OCI-LY1 (cell line): ENCODE measurements at regions not wholly inside any gene's neighbourhood (a gene's known extent, or its start where the extent isn't known, plus 50 kb on each side); places are given as distances from the start of the nearest gene placed in this dataset.

Experiments used
- EZH2 ChIP-seq: fragments of 200-600 bp; sonication (generic), shearing (Covaris generic); IDR thresholded peaks from 2 replicates; pipeline ENCODE4 v1.8.0; 2017; ENCODE audit warnings: borderline replicate concordance, mixed run types, mild to moderate bottlenecking, antibody characterized with exemption, low read length, moderate library complexity, mixed read lengths
- TF ChIP-seq, protein P1 (sequence below): fragments of 200-600 bp; sonication (generic), shearing (Covaris generic); IDR thresholded peaks from 2 replicates; pipeline ENCODE4 v1.5.1; 2017; ENCODE audit warnings: mild to moderate bottlenecking, antibody characterized with exemption, low read length, moderate library complexity, mixed read lengths

DNA sequence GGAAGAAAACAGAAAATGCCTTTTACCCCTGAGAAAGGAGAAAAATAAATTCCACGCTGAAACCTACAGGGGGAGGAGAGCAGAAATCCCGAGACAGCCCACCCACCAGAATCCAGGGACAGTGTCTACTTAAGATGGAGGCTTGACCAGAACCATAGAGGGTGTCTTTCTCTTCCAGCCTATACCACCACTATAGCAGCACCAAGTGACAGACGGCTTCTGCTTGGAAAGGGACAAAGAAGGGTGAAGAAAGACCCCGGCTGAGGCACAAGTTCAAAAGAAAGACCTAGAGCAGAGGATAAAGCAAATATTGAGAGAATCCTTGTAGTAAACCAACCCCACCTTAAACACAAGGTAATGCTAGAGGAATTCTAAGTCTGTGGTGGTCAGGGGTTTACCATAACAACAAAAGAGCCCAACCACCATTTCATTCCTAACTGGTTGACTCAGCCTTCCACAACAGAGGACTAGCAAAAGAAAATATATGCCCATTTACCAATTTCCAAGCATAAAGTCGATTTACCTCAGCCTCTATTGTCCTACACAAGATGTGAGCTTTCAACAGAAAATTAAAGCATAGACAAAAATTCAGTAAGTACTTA, 105.3 kb upstream of the FOXG1 start:
- TF ChIP-seq, protein P1, sequence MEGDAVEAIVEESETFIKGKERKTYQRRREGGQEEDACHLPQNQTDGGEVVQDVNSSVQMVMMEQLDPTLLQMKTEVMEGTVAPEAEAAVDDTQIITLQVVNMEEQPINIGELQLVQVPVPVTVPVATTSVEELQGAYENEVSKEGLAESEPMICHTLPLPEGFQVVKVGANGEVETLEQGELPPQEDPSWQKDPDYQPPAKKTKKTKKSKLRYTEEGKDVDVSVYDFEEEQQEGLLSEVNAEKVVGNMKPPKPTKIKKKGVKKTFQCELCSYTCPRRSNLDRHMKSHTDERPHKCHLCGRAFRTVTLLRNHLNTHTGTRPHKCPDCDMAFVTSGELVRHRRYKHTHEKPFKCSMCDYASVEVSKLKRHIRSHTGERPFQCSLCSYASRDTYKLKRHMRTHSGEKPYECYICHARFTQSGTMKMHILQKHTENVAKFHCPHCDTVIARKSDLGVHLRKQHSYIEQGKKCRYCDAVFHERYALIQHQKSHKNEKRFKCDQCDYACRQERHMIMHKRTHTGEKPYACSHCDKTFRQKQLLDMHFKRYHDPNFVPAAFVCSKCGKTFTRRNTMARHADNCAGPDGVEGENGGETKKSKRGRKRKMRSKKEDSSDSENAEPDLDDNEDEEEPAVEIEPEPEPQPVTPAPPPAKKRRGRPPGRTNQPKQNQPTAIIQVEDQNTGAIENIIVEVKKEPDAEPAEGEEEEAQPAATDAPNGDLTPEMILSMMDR, result no peak
- no peak for TF ChIP-seq EZH2
